Transverse colon (tissue), 4 donors: ENCODE measurements at regions not wholly inside any gene's neighbourhood (a gene's known extent, or its start where the extent isn't known, plus 50 kb on each side); places are given as distances from the start of the nearest gene placed in this dataset.

ENCODE experiments used
- DNase-seq: peaks from one replicate; pipeline ENCODE4 v3.0.0-alpha.2; 2019
- H3K27ac ChIP-seq, 4 donors: fragments of 200-600 bp; sonication (generic); 2 replicates each; pipeline ENCODE4 v1.5.1; 2016 to 2018; ENCODE audit warnings: inconsistent platforms in 4 of 4
- H3K27me3 ChIP-seq: fragments of 200-600 bp; sonication (generic); 2 replicates; pipeline ENCODE4 v1.5.1; 2017; ENCODE audit warnings: inconsistent platforms
- H3K36me3 ChIP-seq, 4 donors: fragments of 200-600 bp; sonication (generic); 2 replicates each; pipeline ENCODE4 v1.5.1; 2017 to 2019; ENCODE audit warnings: inconsistent platforms in 4 of 4
- H3K4me1 ChIP-seq, 4 donors: fragments of 200-600 bp; sonication (generic); 2 replicates each; pipeline ENCODE4 v1.5.1; 2017 to 2020; ENCODE audit warnings: inconsistent platforms in 4 of 4
- H3K4me3 ChIP-seq, 4 donors: fragments of 200-600 bp; sonication (generic); 1 replicate in 1 of 4; 2 replicates in 3 of 4; pipeline versions ENCODE4 v1.5.1 to v1.6.1; 2017 to 2019; ENCODE audit warnings: inconsistent platforms in 4 of 4
- H3K9me3 ChIP-seq, 2 donors: fragments of 200-600 bp; sonication (generic); 2 replicates each; pipeline ENCODE4 v1.5.1; 2017 to 2019; ENCODE audit warnings: inconsistent platforms in 2 of 2
- CTCF ChIP-seq, 5 experiments: fragments of 200-600 bp in 3 of 5; fragments of 450-650 bp in 2 of 5; sonication (generic) in 3 of 5; IDR thresholded peaks; 1 replicate in 2 of 5; 2 replicates in 3 of 5; pipeline ENCODE4 v1.5.1; 2016 to 2017; ENCODE audit warnings: antibody characterized with exemption in 5 of 5, inconsistent platforms in 3 of 5, mild to moderate bottlenecking in 2 of 5, moderate library complexity in 1 of 5
- EP300 ChIP-seq: sonication (generic); formaldehyde crosslinking; IDR thresholded peaks from one replicate; pipeline ENCODE4 v1.6.1; 2017; ENCODE audit warnings: antibody characterized with exemption, low read depth
- POLR2A ChIP-seq: fragments of 450-650 bp; IDR thresholded peaks from one replicate; pipeline ENCODE4 v1.6.1; 2016; ENCODE audit warnings: antibody characterized with exemption, mild to moderate bottlenecking, moderate library complexity
- POLR2AphosphoS5 ChIP-seq, 3 donors: sonication (generic); formaldehyde crosslinking; IDR thresholded peaks; one replicate each; pipeline ENCODE4 v1.6.1; 2016; ENCODE audit warnings: antibody characterized with exemption in 3 of 3
- WGBS, 2 donors: methylation state at CpG; one replicate each; pipeline ENCODE4 v1.1.5; 2018; ENCODE audit warnings: low coverage in 1 of 2; 5-methylcytosine and 5-hydroxymethylcytosine counted together
- in situ Hi-C, 4 donors: fragments of 200-750 bp; cut with MboI; loops; one replicate each; pipeline versions ENCODE4 v1.15.0 to v1.15.1; 2017; ENCODE audit warnings: low sequenced_read_pairs in 3 of 4, low pct_ligation_motif_present in 1 of 4, low pct_unique_long_range_greater_than_20kb in 1 of 4
- intact Hi-C: fragments of 100-400 bp; cut with DNase I; formaldehyde crosslinking; loops from one replicate; pipeline ENCODE4 v1.15.1; 2023; ENCODE audit warnings: low total_unique reads

- Histone ChIP-seq H3K27me3 (no peaks in the 10 kb centered on the region), H3K4me3 (no peak overlapping the region), H3K9me3 (no peaks in the 10 kb centered on the region), H3K27ac (no peak overlapping the region), H3K36me3 (no peaks in the 10 kb centered on the region), H3K4me1 (no peaks in the 10 kb centered on the region)
- intact Hi-C loops (no loop called here), in situ Hi-C loops (no loop called here)
- DNase-seq: no peak
- WGBS, 2 donors: 79 to 81% methylated on average over 2 of the region's 2 CpGs
- no peak for TF ChIP-seq POLR2AphosphoS5 (IDR thresholded peaks at IDR 0.05)
- no peak for TF ChIP-seq POLR2A
- TF ChIP-seq CTCF (IDR thresholded peaks at IDR 0.05): no peak
- no peak for TF ChIP-seq EP300
Observed at GRCh38 chr12:94851396-94852028, 152.0 kb downstream of the NDUFA12 start.

GRCh38 chr12:94849411-94849976 lies 154.0 kb downstream of the NDUFA12 start:
- Histone ChIP-seq H3K4me1 (no peaks in the 10 kb centered on the region), H3K9me3 (no peaks in the 10 kb centered on the region), H3K4me3 (no peak overlapping the region), H3K27me3 (no peaks in the 10 kb centered on the region), H3K36me3 (no peaks in the 10 kb centered on the region), H3K27ac (no peak overlapping the region)
- in situ Hi-C loops: no loop called here
- intact Hi-C loops: no loop called here
- no peak for DNase-seq
- WGBS, 2 donors: 93% methylated on average over 5 of the region's 5 CpGs; no CpG with 5 or more reads in 1 of the 2 donors
- no peak for TF ChIP-seq POLR2AphosphoS5 (IDR thresholded peaks at IDR 0.05)
- no peak for TF ChIP-seq EP300
- no peak for TF ChIP-seq CTCF (IDR thresholded peaks at IDR 0.05)
- TF ChIP-seq POLR2A: no peak

GRCh38 chr12:94848966-94849365 lies 154.5 kb downstream of the NDUFA12 start:
- 87 to 100% methylated on average over 2 to 4 of the region's 4 CpGs for WGBS, 2 donors
- DNase-seq: no peak
- H3K36me3 ChIP-seq: no peaks in the 10 kb centered on the region
- no peaks in the 10 kb centered on the region for H3K27me3 ChIP-seq
- TF ChIP-seq CTCF (IDR thresholded peaks at IDR 0.05): no peak
- no peak for TF ChIP-seq POLR2A
- TF ChIP-seq POLR2AphosphoS5 (IDR thresholded peaks at IDR 0.05): no peak
- no peak for TF ChIP-seq EP300
- no peaks in the 10 kb centered on the region for H3K4me1 ChIP-seq
- intact Hi-C loops (no loop called here), in situ Hi-C loops (no loop called here)
- H3K27ac ChIP-seq: no peak overlapping the region
- no peak overlapping the region for H3K4me3 ChIP-seq
- no peaks in the 10 kb centered on the region for H3K9me3 ChIP-seq

- Histone ChIP-seq H3K9me3 (no peaks in the 10 kb centered on the region), H3K27me3 (no peaks in the 10 kb centered on the region), H3K4me1 (no peaks in the 10 kb centered on the region), H3K36me3 (no peaks in the 10 kb centered on the region), H3K4me3 (no peak overlapping the region), H3K27ac (no peak overlapping the region)
- WGBS, 2 donors: 97 to 100% methylated on average over 2 to 8 of the region's 8 CpGs
- intact Hi-C loops: no loop called here
- DNase-seq: no peak
- in situ Hi-C loops: no loop called here
- no peak for TF ChIP-seq POLR2AphosphoS5 (IDR thresholded peaks at IDR 0.05)
- TF ChIP-seq CTCF (IDR thresholded peaks at IDR 0.05): no peak
- TF ChIP-seq POLR2A: no peak
- no peak for TF ChIP-seq EP300
Observed at GRCh38 chr12:94845110-94845509, 158.4 kb downstream of the NDUFA12 start.
